ENCODE measurements at regions not wholly inside any gene's neighbourhood (a gene's known extent, or its start where the extent isn't known, plus 50 kb on each side); places are given as distances from the start of the nearest gene placed in this dataset.

- Histone ChIP-seq H2BK12ac (ENCODE audit: low read depth, low read length) (no peak overlapping the region), H3K23me2 (ENCODE audit: low read depth, low read length) (no peaks in the 10 kb centered on the region), H4K5ac (ENCODE audit: insufficient read length, low read depth, low read length) (no peak overlapping the region), H3K23ac (ENCODE audit: insufficient read length) (no peak overlapping the region), H4K8ac (ENCODE audit: extremely low read depth, insufficient read depth, low read length) (no peak overlapping the region), H3K4me1 (replicated peaks in 1 of 4; ENCODE audit: control insufficient read depth in 3 of 4, insufficient read depth in 4 of 4, low read length in 3 of 4) (no peaks in the 10 kb centered on the region), H3K4me2 (ENCODE audit: insufficient read depth in 1 of 2, low read depth in 2 of 2, low read length in 2 of 2) (no peak overlapping the region), H2AFZ (ENCODE audit: low read length) (no peak overlapping the region), H3K4me3 (ENCODE audit: extremely low read depth in 1 of 4, insufficient read depth in 2 of 4, low read depth in 3 of 4, low read length in 4 of 4) (no peak overlapping the region), H3K27me3 (replicated peaks in 1 of 4; ENCODE audit: control insufficient read depth in 3 of 4, extremely low read depth in 1 of 4, insufficient read depth in 3 of 4, low read length in 3 of 4) (no peaks in the 10 kb centered on the region), H3K4ac (replicated peaks; ENCODE audit: insufficient read length, low read depth, low read length) (no peak overlapping the region), H3K9ac (replicated peaks in 1 of 4; ENCODE audit: extremely low read depth in 1 of 4, low read depth in 3 of 4, low read length in 3 of 4) (no peak overlapping the region), H2BK120ac (replicated peaks; ENCODE audit: low read depth, low read length) (no peak overlapping the region), H3K36me3 (ENCODE audit: control insufficient read depth in 2 of 4, insufficient read depth in 4 of 4, low read length in 3 of 4) (no peaks in the 10 kb centered on the region), H2BK15ac (ENCODE audit: low read length) (no peak overlapping the region), H2BK20ac (ENCODE audit: low read length) (no peak overlapping the region), H3K56ac (replicated peaks; ENCODE audit: insufficient read length, low read depth, low read length) (no peak overlapping the region), H2AK5ac (ENCODE audit: low read depth, low read length) (no peak overlapping the region), H2BK5ac (ENCODE audit: low read depth, low read length) (no peak overlapping the region), H3K79me1 (ENCODE audit: low read depth, low read length) (no peaks in the 10 kb centered on the region), H3K27ac (ENCODE audit: low read depth, low read length) (no peak overlapping the region), H3K79me2 (ENCODE audit: control insufficient read depth in 1 of 2, insufficient read depth in 2 of 2, low read length in 2 of 2) (no peaks in the 10 kb centered on the region), H3K9me3 (ENCODE audit: insufficient read depth in 2 of 2, low read depth in 1 of 2, low read length in 1 of 2) (no peaks in the 10 kb centered on the region), H3K14ac (ENCODE audit: insufficient read length) (no peak overlapping the region), H4K91ac (replicated peaks; ENCODE audit: insufficient read length, low read length) (no peak overlapping the region), H3K18ac (ENCODE audit: extremely low read depth, low read length) (no peak overlapping the region), H4K20me1 (replicated peaks in 1 of 2; ENCODE audit: control insufficient read depth in 1 of 2, insufficient read depth in 2 of 2, low read length in 2 of 2) (no peaks in the 10 kb centered on the region)
- no peak for DNase-seq (ENCODE audit: low read depth in 1 of 2, low spot score in 2 of 2)
- ChIA-PET CTCF (ENCODE audit: partially characterized antibody) (no interaction called here), POLR2A (ENCODE audit: partially characterized antibody) (no interaction called here)
- 82% methylated on average over 1 of the region's 1 CpG; no CpG with 5 or more reads in 1 of the 2 experiments for WGBS, 2 experiments (ENCODE audit: extremely low coverage in 1 of 2, insufficient coverage in 1 of 2, insufficient read length in 1 of 2, insufficient replicate concordance in 2 of 2, low coverage in 1 of 2, low lambda C conversion rate in 2 of 2, missing lambda C conversion rate in 1 of 2)
- no peak for FAIRE-seq
- no peak for TF ChIP-seq POLR2AphosphoS5 (IDR thresholded peaks at IDR 0.05; ENCODE audit: low read depth, low read length)
- no peak for TF ChIP-seq KDM4A (IDR thresholded peaks at IDR 0.05; ENCODE audit: low read depth, low read length, severe bottlenecking)
- no peak for TF ChIP-seq SIRT6 (IDR thresholded peaks at IDR 0.05; ENCODE audit: low read length)
- no peak for TF ChIP-seq KDM5A (IDR thresholded peaks at IDR 0.05; ENCODE audit: low read length)
- TF ChIP-seq ASH2L (IDR thresholded peaks at IDR 0.05; ENCODE audit: low read length) = no peak
- TF ChIP-seq EZH2 (IDR thresholded peaks at IDR 0.05; ENCODE audit: low read depth, low read length, severe bottlenecking) = no peak
- no peak for TF ChIP-seq TAF1 (IDR thresholded peaks at IDR 0.05; ENCODE audit: low read depth, low read length)
- TF ChIP-seq YY1 (IDR thresholded peaks at IDR 0.05; ENCODE audit: low read depth, low read length) = no peak
- TF ChIP-seq CBX5 (IDR thresholded peaks at IDR 0.05; ENCODE audit: low read depth, low read length) = no peak
- TF ChIP-seq EP300 (IDR thresholded peaks at IDR 0.05; ENCODE audit: borderline replicate concordance in 1 of 2, low read depth in 2 of 2, low read length in 2 of 2) = no peak
- TF ChIP-seq RBBP5 (IDR thresholded peaks at IDR 0.05; ENCODE audit: borderline replicate concordance, low read depth, low read length) = no peak
- no peak for TF ChIP-seq ZNF274 (IDR thresholded peaks at IDR 0.05; ENCODE audit: borderline replicate concordance, extremely low read depth, low read length)
- TF ChIP-seq SP2 (IDR thresholded peaks at IDR 0.05; ENCODE audit: low read length) = no peak
- TF ChIP-seq CHD2 (IDR thresholded peaks at IDR 0.05; ENCODE audit: low read length) = no peak
Observed at GRCh38 chr4:35604724-35605123, 639.6 kb downstream of the ARAP2 start.
